ENCODE measurements at regions not wholly inside any gene's neighbourhood (a gene's known extent, or its start where the extent isn't known, plus 50 kb on each side); places are given as distances from the start of the nearest gene placed in this dataset.

- H3K27ac ChIP-seq (ENCODE audit: low read depth, low read length, poor library complexity, severe bottlenecking), result no peak overlapping the region
- intact Hi-C loops (cut with micrococcal nuclease; ENCODE audit: unreplicated experiment), result no loop called here
- H3K4me3 ChIP-seq (ENCODE audit: low read depth, low read length, poor library complexity, severe bottlenecking), result no peak overlapping the region
- no peaks in the 10 kb centered on the region for H3K4me1 ChIP-seq (ENCODE audit: insufficient read depth, low read length, poor library complexity, severe bottlenecking)
- BruUV-seq (replicated peaks), result no TSS peak
- TF ChIP-seq EZH2 (IDR thresholded peaks at IDR 0.05; ENCODE audit: borderline replicate concordance, low read depth, low read length, poor library complexity, severe bottlenecking), result no peak
- TF ChIP-seq, protein P1, sequence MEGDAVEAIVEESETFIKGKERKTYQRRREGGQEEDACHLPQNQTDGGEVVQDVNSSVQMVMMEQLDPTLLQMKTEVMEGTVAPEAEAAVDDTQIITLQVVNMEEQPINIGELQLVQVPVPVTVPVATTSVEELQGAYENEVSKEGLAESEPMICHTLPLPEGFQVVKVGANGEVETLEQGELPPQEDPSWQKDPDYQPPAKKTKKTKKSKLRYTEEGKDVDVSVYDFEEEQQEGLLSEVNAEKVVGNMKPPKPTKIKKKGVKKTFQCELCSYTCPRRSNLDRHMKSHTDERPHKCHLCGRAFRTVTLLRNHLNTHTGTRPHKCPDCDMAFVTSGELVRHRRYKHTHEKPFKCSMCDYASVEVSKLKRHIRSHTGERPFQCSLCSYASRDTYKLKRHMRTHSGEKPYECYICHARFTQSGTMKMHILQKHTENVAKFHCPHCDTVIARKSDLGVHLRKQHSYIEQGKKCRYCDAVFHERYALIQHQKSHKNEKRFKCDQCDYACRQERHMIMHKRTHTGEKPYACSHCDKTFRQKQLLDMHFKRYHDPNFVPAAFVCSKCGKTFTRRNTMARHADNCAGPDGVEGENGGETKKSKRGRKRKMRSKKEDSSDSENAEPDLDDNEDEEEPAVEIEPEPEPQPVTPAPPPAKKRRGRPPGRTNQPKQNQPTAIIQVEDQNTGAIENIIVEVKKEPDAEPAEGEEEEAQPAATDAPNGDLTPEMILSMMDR (conservative IDR thresholded peaks at IDR 0.05; ENCODE audit: low read depth, low read length), result no peak
- DNase-seq (ENCODE audit: low spot score), result no peak
- no peaks in the 10 kb centered on the region for H3K9me3 ChIP-seq (ENCODE audit: low read depth, low read length, poor library complexity, severe bottlenecking)
- peaks cover 2% of the 10 kb centered on the region for H3K27me3 ChIP-seq (replicated peaks; ENCODE audit: insufficient read depth, low read depth, low read length, poor library complexity)
- CTCF ChIA-PET, result no interaction called here
- POLR2A ChIA-PET (ENCODE audit: low non-redundant PET), result no interaction called here
- no peaks in the 10 kb centered on the region for H3K36me3 ChIP-seq (ENCODE audit: insufficient read depth, low read length, poor library complexity, severe bottlenecking)
Measured at GRCh38 chr2:221653182-221653581, 81.1 kb upstream of the EPHA4 start.

- peaks cover 2% of the 10 kb centered on the region for H3K27me3 ChIP-seq (replicated peaks; ENCODE audit: insufficient read depth, low read depth, low read length, poor library complexity)
- H3K4me3 ChIP-seq (ENCODE audit: low read depth, low read length, poor library complexity, severe bottlenecking), result no peak overlapping the region
- no TSS peak for BruUV-seq (replicated peaks)
- CTCF ChIA-PET, result no interaction called here
- no peak overlapping the region for H3K27ac ChIP-seq (ENCODE audit: low read depth, low read length, poor library complexity, severe bottlenecking)
- H3K4me1 ChIP-seq (ENCODE audit: insufficient read depth, low read length, poor library complexity, severe bottlenecking), result no peaks in the 10 kb centered on the region
- TF ChIP-seq, protein P1 (conservative IDR thresholded peaks at IDR 0.05; ENCODE audit: low read depth, low read length), result no peak
- TF ChIP-seq EZH2 (IDR thresholded peaks at IDR 0.05; ENCODE audit: borderline replicate concordance, low read depth, low read length, poor library complexity, severe bottlenecking), result no peak
- H3K9me3 ChIP-seq (ENCODE audit: low read depth, low read length, poor library complexity, severe bottlenecking), result no peaks in the 10 kb centered on the region
- intact Hi-C loops (cut with micrococcal nuclease; ENCODE audit: unreplicated experiment), result no loop called here
- DNase-seq (ENCODE audit: low spot score), result peak; percentile 9
- H3K36me3 ChIP-seq (ENCODE audit: insufficient read depth, low read length, poor library complexity, severe bottlenecking), result no peaks in the 10 kb centered on the region
- POLR2A ChIA-PET (ENCODE audit: low non-redundant PET), result no interaction called here
Measured at GRCh38 chr2:221649051-221649775, 77.1 kb upstream of the EPHA4 start.

DNA sequence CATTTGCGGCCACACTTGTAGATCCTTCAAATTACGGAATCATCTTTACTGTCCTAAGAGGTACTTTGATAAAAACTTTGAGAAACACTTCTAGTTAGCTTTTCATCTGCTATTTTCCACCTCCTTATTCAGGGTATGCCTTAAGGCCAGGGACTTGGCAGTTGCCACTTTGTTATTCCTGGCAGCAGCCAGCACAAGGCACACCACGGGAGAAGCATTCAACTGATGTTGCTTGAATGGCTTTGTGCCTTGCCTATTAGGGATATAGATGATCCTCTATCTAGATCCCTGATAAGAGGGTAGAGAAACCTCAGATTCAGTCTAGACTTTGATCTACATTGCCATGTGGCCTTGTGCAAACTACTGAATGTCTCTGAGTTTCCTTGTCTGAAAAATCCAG, 70.3 kb upstream of the EPHA4 start:
- ChIA-PET POLR2A (ENCODE audit: low non-redundant PET) (no interaction called here), CTCF (no interaction called here)
- no peaks in the 10 kb centered on the region for H3K9me3 ChIP-seq (ENCODE audit: low read depth, low read length, poor library complexity, severe bottlenecking)
- H3K4me1 ChIP-seq (ENCODE audit: insufficient read depth, low read length, poor library complexity, severe bottlenecking), result no peaks in the 10 kb centered on the region
- no peak overlapping the region for H3K27ac ChIP-seq (ENCODE audit: low read depth, low read length, poor library complexity, severe bottlenecking)
- intact Hi-C loops (cut with micrococcal nuclease; ENCODE audit: unreplicated experiment), result no loop called here
- no peak for TF ChIP-seq EZH2 (IDR thresholded peaks at IDR 0.05; ENCODE audit: borderline replicate concordance, low read depth, low read length, poor library complexity, severe bottlenecking)
- TF ChIP-seq, protein P1 (conservative IDR thresholded peaks at IDR 0.05; ENCODE audit: low read depth, low read length), result no peak
- no peak for DNase-seq (ENCODE audit: low spot score)
- no peaks in the 10 kb centered on the region for H3K36me3 ChIP-seq (ENCODE audit: insufficient read depth, low read length, poor library complexity, severe bottlenecking)
- no peaks in the 10 kb centered on the region for H3K27me3 ChIP-seq (replicated peaks; ENCODE audit: insufficient read depth, low read depth, low read length, poor library complexity)
- BruUV-seq (replicated peaks), result no TSS peak
- no peak overlapping the region for H3K4me3 ChIP-seq (ENCODE audit: low read depth, low read length, poor library complexity, severe bottlenecking)
